HG03159 (cell line): ENCODE measurements at regions not wholly inside any gene's neighbourhood (a gene's known extent, or its start where the extent isn't known, plus 50 kb on each side); places are given as distances from the start of the nearest gene placed in this dataset.
"Not testable (repeated sequence)": the region's sequence is repeated elsewhere in the genome, so short reads cannot be mapped to it uniquely, and the experiment has no call there.

Experiments used
- ATAC-seq: cut with Tn5 transposase; IDR thresholded peaks from one replicate; pipeline ENCODE4 v1.9.1; 2021; ENCODE audit warnings: mild to moderate bottlenecking, moderate library complexity; ENCODE audit not compliant: unreplicated experiment

- no peak for ATAC-seq
These were observed 304.2 kb downstream of the DNAH5 start for GRCh38 chr5:13640270-13640669.

GRCh38 chr5:13632676-13633075 is 311.8 kb downstream of the DNAH5 start:
- no peak for ATAC-seq

GRCh38 chr5:13629218-13629617 is 315.3 kb downstream of the DNAH5 start:
- no peak for ATAC-seq

- no peak for ATAC-seq
These were observed 316.6 kb downstream of the DNAH5 start for GRCh38 chr5:13627673-13628454.

- no peak for ATAC-seq
These were observed 318.8 kb downstream of the DNAH5 start for GRCh38 chr5:13625616-13626198.

- no peak for ATAC-seq
These were observed 320.0 kb downstream of the DNAH5 start for GRCh38 chr5:13624283-13625074.

GRCh38 chr5:13613621-13614020 is 330.9 kb downstream of the DNAH5 start:
- ATAC-seq: no peak

- ATAC-seq: no peak
These were observed 332.9 kb downstream of the DNAH5 start for GRCh38 chr5:13611604-13612003.

GRCh38 chr5:13609504-13609903 is 335.0 kb downstream of the DNAH5 start:
- ATAC-seq: no peak

- ATAC-seq: no peak
These were observed 338.4 kb downstream of the DNAH5 start for GRCh38 chr5:13606051-13606450.

GRCh38 chr5:13601112-13601511 is 343.4 kb downstream of the DNAH5 start:
- ATAC-seq: no peak

GRCh38 chr5:13595978-13596377 is 348.5 kb downstream of the DNAH5 start:
- no peak for ATAC-seq

- no peak for ATAC-seq
These were observed 352.9 kb downstream of the DNAH5 start for GRCh38 chr5:13591621-13592020.

GRCh38 chr5:13585324-13585723 is 359.2 kb downstream of the DNAH5 start:
- no peak for ATAC-seq

GRCh38 chr5:13581914-13582313 is 362.6 kb downstream of the DNAH5 start:
- no peak for ATAC-seq

- ATAC-seq: no peak
These were observed 363.4 kb downstream of the DNAH5 start for GRCh38 chr5:13581132-13581531.

- no peak for ATAC-seq
These were observed 364.4 kb downstream of the DNAH5 start for GRCh38 chr5:13580058-13580457.

- ATAC-seq: not testable (repeated sequence)
These were observed 365.4 kb downstream of the DNAH5 start for GRCh38 chr5:13579091-13579490.

GRCh38 chr5:13578311-13579039 is 366.0 kb downstream of the DNAH5 start:
- ATAC-seq: not testable (repeated sequence)

- no peak for ATAC-seq
These were observed 369.9 kb downstream of the DNAH5 start for GRCh38 chr5:13574574-13574973.

- no peak for ATAC-seq
These were observed 372.3 kb downstream of the DNAH5 start for GRCh38 chr5:13572163-13572562.
